Hepatocyte (in vitro differentiated cells): ENCODE measurements at regions not wholly inside any gene's neighbourhood (a gene's known extent, or its start where the extent isn't known, plus 50 kb on each side); places are given as distances from the start of the nearest gene placed in this dataset.

Source experiments
- CTCF ChIP-seq: fragments of 200-600 bp; sonication (generic); IDR thresholded peaks from 2 replicates; pipeline ENCODE4 v1.5.1; 2016; ENCODE audit warnings: antibody characterized with exemption, mild to moderate bottlenecking; ENCODE audit not compliant: poor library complexity
- EZH2 ChIP-seq: fragments of 200-600 bp; sonication (generic); IDR thresholded peaks from 2 replicates; pipeline ENCODE4 v1.6.1; 2016; ENCODE audit warnings: antibody characterized with exemption, mild to moderate bottlenecking, borderline replicate concordance

- TF ChIP-seq CTCF (no peak), EZH2 (no peak)
Observed at GRCh38 chr17:73729101-73729500, 84.9 kb upstream of the SDK2 start.
